Esophagus squamous epithelium (tissue), 5 donors: ENCODE measurements at regions not wholly inside any gene's neighbourhood (a gene's known extent, or its start where the extent isn't known, plus 50 kb on each side); places are given as distances from the start of the nearest gene placed in this dataset.
"Not testable (repeated sequence)": the region's sequence is repeated elsewhere in the genome, so short reads cannot be mapped to it uniquely, and the experiment has no call there.

ENCODE experiments used
- DNase-seq: peaks from one replicate; lab custom pipeline; 2025; lab: John Stamatoyannopoulos, UW
- H3K27ac ChIP-seq, 4 donors: fragments of 200-600 bp; sonication (generic); one replicate each; pipeline ENCODE4 v1.5.1; 2016 to 2019; ENCODE audit warnings: mild to moderate bottlenecking in 1 of 4
- H3K27me3 ChIP-seq, 4 donors: fragments of 200-600 bp; sonication (generic); 1 replicate in 3 of 4; 2 replicates in 1 of 4; pipeline versions ENCODE4 v1.5.1 to v1.6.0; 2017 to 2021; ENCODE audit warnings: antibody characterized with exemption in 1 of 4
- H3K36me3 ChIP-seq, 3 donors: fragments of 200-600 bp; sonication (generic); one replicate each; pipeline ENCODE4 v1.5.1; 2016 to 2019
- H3K4me1 ChIP-seq, 3 donors: fragments of 200-600 bp; sonication (generic); one replicate each; pipeline ENCODE4 v1.5.1; 2017 to 2019
- H3K4me3 ChIP-seq, 4 donors: fragments of 200-600 bp; sonication (generic); 1 replicate in 3 of 4; 2 replicates in 1 of 4; pipeline ENCODE4 v1.5.1; 2016 to 2019; ENCODE audit warnings: mild to moderate bottlenecking in 2 of 4, moderate library complexity in 1 of 4
- H3K9me3 ChIP-seq, 3 donors: fragments of 200-600 bp; sonication (generic); one replicate each; pipeline ENCODE4 v1.5.1; 2016 to 2019
- CTCF ChIP-seq, 6 experiments: fragments of 450-650 bp in 4 of 6; fragments of 200-600 bp in 2 of 6; sonication (generic) in 2 of 6; IDR thresholded peaks; one replicate each; pipeline ENCODE4 v1.5.1; 2016 to 2019; ENCODE audit warnings: antibody characterized with exemption in 6 of 6, mild to moderate bottlenecking in 4 of 6, moderate library complexity in 4 of 6
- POLR2A ChIP-seq, 4 donors: fragments of 450-650 bp; IDR thresholded peaks; one replicate each; pipeline ENCODE4 v1.6.1; 2017; ENCODE audit warnings: antibody characterized with exemption in 4 of 4, mild to moderate bottlenecking in 4 of 4, moderate library complexity in 3 of 4
- WGBS, 2 donors: methylation state at CpG; one replicate each; pipeline ENCODE4 v1.1.5; 2018; 5-methylcytosine and 5-hydroxymethylcytosine counted together
- intact Hi-C: fragments of 100-400 bp; cut with DNase I; formaldehyde crosslinking; loops from one replicate; pipeline ENCODE4 v1.15.0; 2022
- donor health status: DM: yes; HTN: yes; CAD: no.

DNA sequence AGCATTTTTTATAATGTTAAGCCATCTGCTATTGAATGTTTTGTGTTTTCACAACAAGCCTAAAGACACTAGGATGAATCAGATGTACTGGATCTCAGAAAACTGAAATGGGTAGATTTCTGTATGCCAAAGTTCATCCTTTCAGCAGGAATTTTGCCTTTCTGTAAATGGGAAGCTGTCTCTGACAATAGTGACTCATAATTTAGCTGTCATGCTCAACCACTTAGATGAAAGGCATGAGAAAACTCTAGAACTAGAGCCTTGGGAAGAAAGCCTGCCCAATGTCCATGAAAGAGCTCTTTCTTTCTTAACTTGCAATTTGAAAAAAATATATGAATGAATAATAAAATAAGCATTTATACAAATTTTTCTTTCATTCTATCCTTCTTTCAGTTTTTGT is 616.0 kb upstream of the EDIL3 start:
- Histone ChIP-seq H3K27ac (no peak overlapping the region), H3K4me3 (no peak overlapping the region), H3K9me3 (no peaks in the 10 kb centered on the region), H3K27me3 (no peaks in the 10 kb centered on the region), H3K4me1 (no peaks in the 10 kb centered on the region), H3K36me3 (no peaks in the 10 kb centered on the region)
- intact Hi-C loops = no loop called here
- DNase-seq = no peak
- no peak for TF ChIP-seq CTCF (IDR thresholded peaks at IDR 0.05)
- TF ChIP-seq POLR2A (IDR thresholded peaks at IDR 0.05) = no peak

- intact Hi-C loops, H3K27ac ChIP-seq, H3K9me3 ChIP-seq, DNase-seq, H3K4me3 ChIP-seq, H3K4me1 ChIP-seq, H3K36me3 ChIP-seq, H3K27me3 ChIP-seq: not testable (repeated sequence)
- WGBS, 2 donors = 84 to 90% methylated on average over 9 of the region's 9 CpGs
Observed at GRCh38 chr5:85002026-85002425, 617.3 kb upstream of the EDIL3 start.

DNA sequence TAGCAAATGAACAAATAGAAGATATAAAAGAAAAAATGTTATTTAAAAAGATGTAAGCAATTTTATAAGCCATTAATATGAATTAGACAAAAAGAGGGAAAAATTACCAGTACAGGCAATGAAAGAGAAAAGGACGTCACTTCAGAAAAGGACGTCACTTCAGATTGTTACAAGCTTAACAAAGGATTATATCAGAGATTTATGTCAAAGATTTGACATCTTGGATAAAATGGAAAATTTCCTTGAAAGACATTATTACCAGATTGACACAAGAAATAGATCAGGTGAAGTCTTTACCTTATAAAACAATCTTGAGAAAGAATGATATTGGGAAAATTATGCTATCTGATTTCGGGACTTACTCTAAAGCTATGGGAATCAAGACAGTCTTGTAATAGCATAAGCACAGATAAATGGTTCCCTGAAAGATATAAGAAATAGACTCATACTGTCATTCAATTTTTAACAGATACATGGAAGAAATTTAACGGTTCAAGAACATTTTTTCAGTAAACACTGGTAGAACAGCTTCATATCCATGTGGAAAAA is 625.4 kb upstream of the EDIL3 start:
- Histone ChIP-seq H3K27me3 (no peaks in the 10 kb centered on the region), H3K4me3 (no peak overlapping the region), H3K36me3 (no peaks in the 10 kb centered on the region), H3K27ac (no peak overlapping the region), H3K4me1 (no peaks in the 10 kb centered on the region), H3K9me3 (no peaks in the 10 kb centered on the region)
- intact Hi-C loops = no loop called here
- no peak for DNase-seq
- 66 to 71% methylated on average over 4 of the region's 4 CpGs for WGBS, 2 donors
- no peak for TF ChIP-seq CTCF (IDR thresholded peaks at IDR 0.05)
- TF ChIP-seq POLR2A (IDR thresholded peaks at IDR 0.05) = no peak

DNA sequence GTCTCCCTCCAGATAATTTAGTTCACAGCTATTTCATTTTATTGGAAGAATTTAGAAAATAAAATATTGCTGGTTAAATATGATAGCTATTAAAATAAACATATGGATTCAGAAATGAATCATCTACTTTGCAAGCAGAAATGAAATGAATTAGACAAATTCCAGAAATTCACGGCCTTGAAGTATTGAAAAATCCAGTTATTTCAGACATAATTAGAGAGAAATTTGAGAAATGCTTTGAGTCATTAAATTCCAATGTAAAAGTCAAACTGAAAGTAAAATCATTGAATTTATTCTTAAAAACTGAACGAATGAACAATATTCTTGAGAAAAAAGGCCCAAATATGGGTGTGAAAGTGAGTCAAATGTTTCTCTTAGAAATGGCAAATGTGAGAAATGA is 632.6 kb upstream of the EDIL3 start:
- no peaks in the 10 kb centered on the region for H3K27me3 ChIP-seq
- WGBS, 2 donors = 55 to 78% methylated on average over 2 of the region's 2 CpGs
- H3K27ac ChIP-seq = no peak overlapping the region
- no peaks in the 10 kb centered on the region for H3K4me1 ChIP-seq
- H3K4me3 ChIP-seq = no peak overlapping the region
- no peak for DNase-seq
- no peak for TF ChIP-seq POLR2A (IDR thresholded peaks at IDR 0.05)
- TF ChIP-seq CTCF (IDR thresholded peaks at IDR 0.05) = no peak
- H3K9me3 ChIP-seq = no peaks in the 10 kb centered on the region
- intact Hi-C loops = no loop called here
- H3K36me3 ChIP-seq = no peaks in the 10 kb centered on the region

- intact Hi-C loops = no loop called here
- TF ChIP-seq CTCF (IDR thresholded peaks at IDR 0.05) (no peak), POLR2A (IDR thresholded peaks at IDR 0.05) (no peak)
- H3K9me3 ChIP-seq = no peaks in the 10 kb centered on the region
- H3K36me3 ChIP-seq = no peaks in the 10 kb centered on the region
- H3K27ac ChIP-seq = no peak overlapping the region
- no peaks in the 10 kb centered on the region for H3K4me1 ChIP-seq
- H3K27me3 ChIP-seq = no peaks in the 10 kb centered on the region
- no peak for DNase-seq
- H3K4me3 ChIP-seq = no peak overlapping the region
Observed at GRCh38 chr5:85030316-85031084, 645.8 kb upstream of the EDIL3 start.
